ENCODE measurements at regions not wholly inside any gene's neighbourhood (a gene's known extent, or its start where the extent isn't known, plus 50 kb on each side); places are given as distances from the start of the nearest gene placed in this dataset.

- H3K14ac ChIP-seq (ENCODE audit: insufficient read length), result no peak overlapping the region
- no peak for FAIRE-seq
- H2BK5ac ChIP-seq (ENCODE audit: low read depth, low read length), result no peak overlapping the region
- no peak overlapping the region for H3K4me3 ChIP-seq (ENCODE audit: extremely low read depth in 1 of 4, insufficient read depth in 2 of 4, low read depth in 3 of 4, low read length in 4 of 4)
- WGBS, 2 experiments (ENCODE audit: extremely low coverage in 1 of 2, insufficient coverage in 1 of 2, insufficient read length in 1 of 2, insufficient replicate concordance in 2 of 2, low coverage in 1 of 2, low lambda C conversion rate in 2 of 2, missing lambda C conversion rate in 1 of 2), result 89% methylated on average over 7 of the region's 7 CpGs; no CpG with 5 or more reads in 1 of the 2 experiments
- no peak overlapping the region for H2BK120ac ChIP-seq (replicated peaks; ENCODE audit: low read depth, low read length)
- no peak overlapping the region for H3K4ac ChIP-seq (replicated peaks; ENCODE audit: insufficient read length, low read depth, low read length)
- H2BK20ac ChIP-seq (ENCODE audit: low read length), result no peak overlapping the region
- H3K23ac ChIP-seq (ENCODE audit: insufficient read length), result no peak overlapping the region
- no peaks in the 10 kb centered on the region for H3K79me1 ChIP-seq (ENCODE audit: low read depth, low read length)
- no peak overlapping the region for H4K5ac ChIP-seq (ENCODE audit: insufficient read length, low read depth, low read length)
- H4K8ac ChIP-seq (ENCODE audit: extremely low read depth, insufficient read depth, low read length), result no peak overlapping the region
- H3K18ac ChIP-seq (ENCODE audit: extremely low read depth, low read length), result no peak overlapping the region
- H2BK15ac ChIP-seq (ENCODE audit: low read length), result no peak overlapping the region
- H3K23me2 ChIP-seq (ENCODE audit: low read depth, low read length), result no peaks in the 10 kb centered on the region
- no peak overlapping the region for H2AK5ac ChIP-seq (ENCODE audit: low read depth, low read length)
- no peaks in the 10 kb centered on the region; a peak in 1 of 7 replicates for H3K27me3 ChIP-seq (replicated peaks in 1 of 4; ENCODE audit: control insufficient read depth in 3 of 4, extremely low read depth in 1 of 4, insufficient read depth in 3 of 4, low read length in 3 of 4)
- H3K4me2 ChIP-seq (ENCODE audit: insufficient read depth in 1 of 2, low read depth in 2 of 2, low read length in 2 of 2), result no peak overlapping the region
- no peak overlapping the region for H2AFZ ChIP-seq (ENCODE audit: low read length)
- no peaks in the 10 kb centered on the region for H3K9me3 ChIP-seq (ENCODE audit: insufficient read depth in 2 of 2, low read depth in 1 of 2, low read length in 1 of 2)
- no peaks in the 10 kb centered on the region for H4K20me1 ChIP-seq (replicated peaks in 1 of 2; ENCODE audit: control insufficient read depth in 1 of 2, insufficient read depth in 2 of 2, low read length in 2 of 2)
- ChIA-PET CTCF (ENCODE audit: partially characterized antibody) (interaction anchor here (1.1 to 28.7 kb wide), 7 partner anchors 9 to 65 kb away, joined by 3 to 416 read pairs (median 5); no protein-coding TSS in a partner anchor), POLR2A (ENCODE audit: partially characterized antibody) (interaction anchor here (1.0 kb wide), 2 partner anchors 8 to 9 kb away, joined by 3 read pairs; no protein-coding TSS in a partner anchor)
- no peak overlapping the region for H3K56ac ChIP-seq (replicated peaks; ENCODE audit: insufficient read length, low read depth, low read length)
- no peaks in the 10 kb centered on the region for H3K4me1 ChIP-seq (replicated peaks in 1 of 4; ENCODE audit: control insufficient read depth in 3 of 4, insufficient read depth in 4 of 4, low read length in 3 of 4)
- no peaks in the 10 kb centered on the region for H3K36me3 ChIP-seq (ENCODE audit: control insufficient read depth in 2 of 4, insufficient read depth in 4 of 4, low read length in 3 of 4)
- no peak for DNase-seq (ENCODE audit: low read depth in 1 of 2, low spot score in 2 of 2)
- H3K9ac ChIP-seq (replicated peaks in 1 of 4; ENCODE audit: extremely low read depth in 1 of 4, low read depth in 3 of 4, low read length in 3 of 4), result no peak overlapping the region
- H3K79me2 ChIP-seq (ENCODE audit: control insufficient read depth in 1 of 2, insufficient read depth in 2 of 2, low read length in 2 of 2), result no peaks in the 10 kb centered on the region
- H3K27ac ChIP-seq (ENCODE audit: low read depth, low read length), result no peak overlapping the region
- H4K91ac ChIP-seq (replicated peaks; ENCODE audit: insufficient read length, low read length), result no peak overlapping the region
- no peak overlapping the region for H2BK12ac ChIP-seq (ENCODE audit: low read depth, low read length)
- no peak for TF ChIP-seq SP1 (IDR thresholded peaks at IDR 0.05; ENCODE audit: low read depth, low read length)
- no peak for TF ChIP-seq SAP30 (IDR thresholded peaks at IDR 0.05; ENCODE audit: insufficient read depth, insufficient replicate concordance, low read length)
- no peak for TF ChIP-seq PHF8 (conservative IDR thresholded peaks at IDR 0.05; ENCODE audit: low read depth, low read length)
- no peak for TF ChIP-seq MAX (IDR thresholded peaks at IDR 0.05)
- TF ChIP-seq, protein P1, sequence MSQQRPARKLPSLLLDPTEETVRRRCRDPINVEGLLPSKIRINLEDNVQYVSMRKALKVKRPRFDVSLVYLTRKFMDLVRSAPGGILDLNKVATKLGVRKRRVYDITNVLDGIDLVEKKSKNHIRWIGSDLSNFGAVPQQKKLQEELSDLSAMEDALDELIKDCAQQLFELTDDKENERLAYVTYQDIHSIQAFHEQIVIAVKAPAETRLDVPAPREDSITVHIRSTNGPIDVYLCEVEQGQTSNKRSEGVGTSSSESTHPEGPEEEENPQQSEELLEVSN (IDR thresholded peaks at IDR 0.05), result no peak
- no peak for TF ChIP-seq HDAC6 (IDR thresholded peaks at IDR 0.05; ENCODE audit: low read depth, low read length)
- no peak for TF ChIP-seq RBBP5 (IDR thresholded peaks at IDR 0.05; ENCODE audit: borderline replicate concordance, low read depth, low read length)
- TF ChIP-seq, protein P2, sequence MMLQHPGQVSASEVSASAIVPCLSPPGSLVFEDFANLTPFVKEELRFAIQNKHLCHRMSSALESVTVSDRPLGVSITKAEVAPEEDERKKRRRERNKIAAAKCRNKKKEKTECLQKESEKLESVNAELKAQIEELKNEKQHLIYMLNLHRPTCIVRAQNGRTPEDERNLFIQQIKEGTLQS (IDR thresholded peaks at IDR 0.05; ENCODE audit: insufficient read depth, low read depth, low read length), result no peak
- TF ChIP-seq YY1 (IDR thresholded peaks at IDR 0.05; ENCODE audit: low read depth, low read length), result no peak
- no peak for TF ChIP-seq SP2 (IDR thresholded peaks at IDR 0.05; ENCODE audit: low read length)
- TF ChIP-seq SIX5 (IDR thresholded peaks at IDR 0.05; ENCODE audit: low read depth, low read length), result no peak
- TF ChIP-seq CTBP2 (IDR thresholded peaks at IDR 0.05; ENCODE audit: borderline replicate concordance, insufficient read depth, insufficient read length, low read length), result no peak
- no peak for TF ChIP-seq KDM4A (IDR thresholded peaks at IDR 0.05; ENCODE audit: low read depth, low read length, severe bottlenecking)
Observed at GRCh38 chr2:158734442-158734841, 60.7 kb upstream of the DAPL1 start.

Measured in H1 (cell line).